ENCODE measurements at regions not wholly inside any gene's neighbourhood (a gene's known extent, or its start where the extent isn't known, plus 50 kb on each side); places are given as distances from the start of the nearest gene placed in this dataset.

DNA sequence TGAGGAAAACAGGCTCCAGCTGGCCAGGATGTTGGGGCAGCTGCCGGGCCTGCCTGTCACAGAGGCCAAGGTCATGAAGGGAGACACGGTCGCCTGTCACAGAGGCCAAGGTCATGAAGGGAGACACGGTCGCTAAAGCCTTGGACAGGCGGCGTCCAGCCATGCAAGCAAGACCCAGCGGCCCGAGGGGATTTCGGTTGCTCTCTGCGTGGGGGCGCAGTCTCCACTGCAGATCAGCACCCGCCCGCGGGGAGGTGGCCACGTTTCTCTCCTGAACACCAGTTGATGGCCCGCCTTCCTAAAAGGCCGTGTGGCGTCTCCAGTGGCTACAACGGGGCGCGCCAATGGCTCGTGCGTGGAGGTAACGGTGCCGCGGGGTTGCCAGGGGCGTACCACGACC, 67.0 kb upstream of the PCGF5 start:
- TF ChIP-seq GATA2 (IDR thresholded peaks at IDR 0.05; ENCODE audit: low read depth, low read length) (no peak), GATA3 (IDR thresholded peaks at IDR 0.05; ENCODE audit: low read depth, low read length) (no peak)
